ENCODE measurements at regions not wholly inside any gene's neighbourhood (a gene's known extent, or its start where the extent isn't known, plus 50 kb on each side); places are given as distances from the start of the nearest gene placed in this dataset.
"Not testable (repeated sequence)": the region's sequence is repeated elsewhere in the genome, so short reads cannot be mapped to it uniquely, and the experiment has no call there.

- not testable (repeated sequence) for TF ChIP-seq EP300 (IDR thresholded peaks at IDR 0.05; ENCODE audit: low read depth); POLR2A (IDR thresholded peaks at IDR 0.05); CTCF (IDR thresholded peaks at IDR 0.05); POLR2AphosphoS5 (IDR thresholded peaks at IDR 0.05)
Observed at GRCh38 chr15:32516954-32517353, 61.5 kb upstream of the GOLGA8O start.
